ENCODE measurements at regions not wholly inside any gene's neighbourhood (a gene's known extent, or its start where the extent isn't known, plus 50 kb on each side); places are given as distances from the start of the nearest gene placed in this dataset.

DNA sequence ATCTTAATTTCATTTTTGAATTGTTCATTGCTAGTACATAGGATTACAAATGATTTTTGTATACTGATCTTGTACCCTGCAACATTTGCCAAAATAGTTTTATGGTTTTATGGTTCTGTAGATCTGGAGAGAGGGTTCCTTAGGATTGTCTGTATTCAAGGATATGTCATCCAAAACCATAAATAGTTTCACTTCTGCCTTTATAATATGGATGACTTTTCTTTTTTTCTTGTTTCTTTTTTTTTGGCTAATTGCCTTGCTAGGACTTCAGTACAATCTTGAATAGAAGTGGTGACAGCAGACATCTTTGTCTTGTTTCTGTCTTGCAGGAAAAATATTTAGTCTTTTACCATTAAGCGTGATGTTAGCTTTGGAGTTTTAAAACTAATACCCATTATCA lies 383.9 kb upstream of the HS6ST1 start:
- H3K4me3 ChIP-seq, result no peak overlapping the region
- TF ChIP-seq POLR2A (IDR thresholded peaks at IDR 0.05) (no peak), CTCF (IDR thresholded peaks at IDR 0.05) (no peak)
- no peaks in the 10 kb centered on the region for H3K36me3 ChIP-seq
- no peaks in the 10 kb centered on the region for H3K27me3 ChIP-seq
- no peak for DNase-seq
- peaks cover 0 to 7% (median 0%) of the 10 kb centered on the region in 4 donors for H3K9me3 ChIP-seq
- no peaks in the 10 kb centered on the region for H3K4me1 ChIP-seq
- H3K27ac ChIP-seq, result no peak overlapping the region

DNA sequence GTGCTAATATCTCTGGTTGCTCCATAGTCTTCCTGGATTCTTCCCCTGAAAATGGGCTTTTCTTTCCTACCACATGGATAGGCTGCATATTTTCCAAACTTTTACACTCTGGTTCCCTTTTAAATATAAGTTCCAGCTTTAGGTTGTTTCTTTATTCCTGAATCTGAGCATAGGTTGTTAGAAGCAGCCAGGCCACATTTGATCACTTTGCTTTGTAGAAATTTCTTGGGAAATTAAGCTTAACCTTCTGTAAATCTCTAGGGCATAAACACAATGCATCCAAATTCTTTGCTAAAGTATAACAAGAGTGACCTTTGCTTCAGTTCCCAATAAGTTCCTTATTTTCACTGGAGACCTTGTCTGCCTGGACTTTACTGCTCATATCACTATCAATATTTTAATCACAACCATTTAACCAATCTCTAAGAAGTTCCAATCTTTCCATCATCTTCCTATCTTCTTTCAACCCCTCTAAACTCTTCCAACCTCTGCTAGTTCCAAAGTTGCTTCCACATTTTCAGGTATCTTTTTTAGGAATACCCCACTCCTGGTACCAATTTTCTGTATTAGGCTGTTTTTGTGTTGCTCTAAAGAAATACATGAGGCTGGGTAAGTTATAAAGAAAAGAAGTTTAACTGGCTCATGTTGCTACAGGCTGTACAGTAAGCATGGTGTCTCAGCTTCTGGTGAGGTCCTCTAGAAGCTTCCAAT lies 389.6 kb upstream of the HS6ST1 start:
- TF ChIP-seq POLR2A (IDR thresholded peaks at IDR 0.05) (no peak), CTCF (IDR thresholded peaks at IDR 0.05) (no peak)
- Histone ChIP-seq H3K4me3 (no peak overlapping the region), H3K27ac (no peak overlapping the region), H3K9me3 (peaks cover 0 to 20% (median 3%) of the 10 kb centered on the region in 4 donors), H3K27me3 (no peaks in the 10 kb centered on the region), H3K4me1 (no peaks in the 10 kb centered on the region), H3K36me3 (no peaks in the 10 kb centered on the region)
- DNase-seq, result no peak

GRCh38 chr2:128710242-128710641 lies 391.6 kb upstream of the HS6ST1 start:
- no peaks in the 10 kb centered on the region for H3K4me1 ChIP-seq
- peaks cover 0 to 20% (median 3%) of the 10 kb centered on the region in 4 donors for H3K9me3 ChIP-seq
- TF ChIP-seq POLR2A (IDR thresholded peaks at IDR 0.05) (no peak), CTCF (IDR thresholded peaks at IDR 0.05) (no peak)
- no peak overlapping the region for H3K4me3 ChIP-seq
- no peak overlapping the region for H3K27ac ChIP-seq
- H3K36me3 ChIP-seq, result no peaks in the 10 kb centered on the region
- H3K27me3 ChIP-seq, result no peaks in the 10 kb centered on the region
- DNase-seq, result no peak

DNA sequence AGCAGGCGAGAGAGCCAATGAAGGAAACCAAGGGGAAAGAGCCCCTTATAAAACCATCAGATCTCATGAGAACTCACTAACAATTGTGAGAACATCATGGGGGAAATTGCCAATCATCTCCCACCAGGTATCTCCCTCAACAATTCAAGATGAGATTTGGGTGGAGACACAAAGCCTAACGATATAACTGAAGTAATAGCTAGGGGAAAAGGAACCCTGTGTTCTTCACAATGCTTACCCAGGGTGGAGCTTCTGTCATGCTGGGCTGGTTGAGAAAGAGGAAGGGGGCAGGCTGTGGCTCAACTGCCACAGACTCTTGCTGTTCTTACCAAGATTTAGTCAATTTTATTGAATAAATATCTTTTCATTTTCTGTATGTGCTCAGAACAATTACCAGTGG lies 392.1 kb upstream of the HS6ST1 start:
- no peak for TF ChIP-seq POLR2A (IDR thresholded peaks at IDR 0.05)
- no peak for TF ChIP-seq CTCF (IDR thresholded peaks at IDR 0.05)
- H3K4me1 ChIP-seq, result no peaks in the 10 kb centered on the region
- H3K36me3 ChIP-seq, result no peaks in the 10 kb centered on the region
- no peak overlapping the region for H3K27ac ChIP-seq
- H3K9me3 ChIP-seq, result peaks cover 0 to 20% (median 3%) of the 10 kb centered on the region in 4 donors
- H3K27me3 ChIP-seq, result no peaks in the 10 kb centered on the region
- no peak overlapping the region for H3K4me3 ChIP-seq
- DNase-seq, result no peak

- Histone ChIP-seq H3K9me3 (no peaks in the 10 kb centered on the region), H3K36me3 (no peaks in the 10 kb centered on the region), H3K4me1 (no peaks in the 10 kb centered on the region), H3K27ac (no peak overlapping the region), H3K4me3 (no peak overlapping the region), H3K27me3 (no peaks in the 10 kb centered on the region)
- no peak for TF ChIP-seq CTCF (IDR thresholded peaks at IDR 0.05)
- no peak for DNase-seq
These were observed 395.6 kb upstream of the HS6ST1 start for GRCh38 chr2:128714285-128714684.

All from Peyer's patch (tissue), 4 donors.